GDM1 (cell line): ENCODE measurements at regions not wholly inside any gene's neighbourhood (a gene's known extent, or its start where the extent isn't known, plus 50 kb on each side); places are given as distances from the start of the nearest gene placed in this dataset.

ENCODE experiments used
- DNase-seq: peaks from one replicate; lab custom pipeline; 2025; lab: John Stamatoyannopoulos, UW

- DNase-seq, result no peak
Observed at GRCh38 chr1:187236676-187237075, 407.9 kb downstream of the PLA2G4A start.

GRCh38 chr1:187237542-187237941 is 408.8 kb downstream of the PLA2G4A start:
- DNase-seq, result no peak

GRCh38 chr1:187241971-187242370 is 413.2 kb downstream of the PLA2G4A start:
- no peak for DNase-seq

- DNase-seq, result no peak
Observed at GRCh38 chr1:187244623-187245022, 415.9 kb downstream of the PLA2G4A start.

- no peak for DNase-seq
Observed at GRCh38 chr1:187245201-187245600, 416.5 kb downstream of the PLA2G4A start.

- DNase-seq, result no peak
Observed at GRCh38 chr1:187249196-187249595, 420.4 kb downstream of the PLA2G4A start.

GRCh38 chr1:187252923-187253322 is 424.2 kb downstream of the PLA2G4A start:
- no peak for DNase-seq

GRCh38 chr1:187257476-187257875 is 428.7 kb downstream of the PLA2G4A start:
- no peak for DNase-seq

- DNase-seq, result no peak
Observed at GRCh38 chr1:187261637-187262036, 432.9 kb downstream of the PLA2G4A start.

- no peak for DNase-seq
Observed at GRCh38 chr1:187262731-187263130, 434.0 kb downstream of the PLA2G4A start.

- peak; percentile 17 for DNase-seq
Observed at GRCh38 chr1:187264995-187265602, 436.4 kb downstream of the PLA2G4A start.

GRCh38 chr1:187266051-187266450 is 437.3 kb downstream of the PLA2G4A start:
- no peak for DNase-seq

- DNase-seq, result no peak
Observed at GRCh38 chr1:187267827-187268226, 439.1 kb downstream of the PLA2G4A start.

GRCh38 chr1:187270256-187270655 is 441.5 kb downstream of the PLA2G4A start:
- DNase-seq, result no peak

- no peak for DNase-seq
Observed at GRCh38 chr1:187275346-187275745, 446.6 kb downstream of the PLA2G4A start.

- DNase-seq, result no peak
Observed at GRCh38 chr1:187275985-187276575, 447.3 kb downstream of the PLA2G4A start.

GRCh38 chr1:187276677-187277076 is 447.9 kb downstream of the PLA2G4A start:
- DNase-seq, result no peak

GRCh38 chr1:187280031-187280430 is 451.3 kb downstream of the PLA2G4A start:
- DNase-seq, result no peak

- no peak for DNase-seq
Observed at GRCh38 chr1:187281085-187281484, 452.3 kb downstream of the PLA2G4A start.

- DNase-seq, result no peak
Observed at GRCh38 chr1:187283984-187284383, 455.2 kb downstream of the PLA2G4A start.

- no peak for DNase-seq
Observed at GRCh38 chr1:187294421-187295201, 465.9 kb downstream of the PLA2G4A start.

- DNase-seq, result no peak
Observed at GRCh38 chr1:187300081-187300480, 471.3 kb downstream of the PLA2G4A start.

- DNase-seq, result no peak
Observed at GRCh38 chr1:187306710-187307415, 478.1 kb downstream of the PLA2G4A start.
